ENCODE measurements at regions not wholly inside any gene's neighbourhood (a gene's known extent, or its start where the extent isn't known, plus 50 kb on each side); places are given as distances from the start of the nearest gene placed in this dataset.
"Not testable (repeated sequence)": the region's sequence is repeated elsewhere in the genome, so short reads cannot be mapped to it uniquely, and the experiment has no call there.

DNA sequence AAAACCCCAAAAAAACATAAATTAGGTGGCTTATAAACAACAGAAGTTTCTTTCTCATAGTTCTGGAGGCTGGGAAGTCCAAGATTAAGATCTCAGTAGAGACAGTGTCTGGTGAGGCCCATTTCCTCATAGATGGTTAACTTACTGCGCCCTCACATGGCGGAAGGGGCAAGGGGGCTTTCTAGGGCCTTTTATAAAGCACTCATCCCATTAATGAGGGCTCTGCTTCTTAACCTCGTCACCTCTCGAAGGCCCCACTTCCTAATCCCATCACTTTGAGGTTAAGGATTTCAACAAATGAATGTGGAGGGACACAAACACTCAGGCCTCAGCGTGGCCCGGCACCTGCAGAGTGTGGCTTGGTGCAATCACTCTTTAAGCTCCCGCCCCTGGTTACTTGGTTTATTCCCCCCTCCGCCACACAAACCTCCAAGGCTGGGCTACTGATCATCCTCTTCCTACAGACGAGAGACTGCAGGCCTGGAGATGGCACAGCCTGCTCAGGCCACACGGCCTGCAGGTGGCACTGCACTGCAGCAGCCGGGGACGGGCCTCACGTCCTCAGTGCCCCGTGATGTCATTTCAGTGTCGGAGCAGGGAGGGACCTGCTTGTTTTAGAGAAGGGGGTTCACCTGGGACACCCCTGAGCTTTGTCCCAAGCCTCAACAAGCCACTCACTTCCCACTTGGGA is 188.9 kb upstream of the ZNF469 start:
- TF ChIP-seq, protein P1, sequence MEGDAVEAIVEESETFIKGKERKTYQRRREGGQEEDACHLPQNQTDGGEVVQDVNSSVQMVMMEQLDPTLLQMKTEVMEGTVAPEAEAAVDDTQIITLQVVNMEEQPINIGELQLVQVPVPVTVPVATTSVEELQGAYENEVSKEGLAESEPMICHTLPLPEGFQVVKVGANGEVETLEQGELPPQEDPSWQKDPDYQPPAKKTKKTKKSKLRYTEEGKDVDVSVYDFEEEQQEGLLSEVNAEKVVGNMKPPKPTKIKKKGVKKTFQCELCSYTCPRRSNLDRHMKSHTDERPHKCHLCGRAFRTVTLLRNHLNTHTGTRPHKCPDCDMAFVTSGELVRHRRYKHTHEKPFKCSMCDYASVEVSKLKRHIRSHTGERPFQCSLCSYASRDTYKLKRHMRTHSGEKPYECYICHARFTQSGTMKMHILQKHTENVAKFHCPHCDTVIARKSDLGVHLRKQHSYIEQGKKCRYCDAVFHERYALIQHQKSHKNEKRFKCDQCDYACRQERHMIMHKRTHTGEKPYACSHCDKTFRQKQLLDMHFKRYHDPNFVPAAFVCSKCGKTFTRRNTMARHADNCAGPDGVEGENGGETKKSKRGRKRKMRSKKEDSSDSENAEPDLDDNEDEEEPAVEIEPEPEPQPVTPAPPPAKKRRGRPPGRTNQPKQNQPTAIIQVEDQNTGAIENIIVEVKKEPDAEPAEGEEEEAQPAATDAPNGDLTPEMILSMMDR (IDR thresholded peaks at IDR 0.05) = peak; percentile 39
- not testable (repeated sequence) for TF ChIP-seq EZH2 (IDR thresholded peaks at IDR 0.05; ENCODE audit: borderline replicate concordance, insufficient read depth, low read depth, low read length, poor library complexity, severe bottlenecking)
